ENCODE measurements at regions not wholly inside any gene's neighbourhood (a gene's known extent, or its start where the extent isn't known, plus 50 kb on each side); places are given as distances from the start of the nearest gene placed in this dataset.

DNA sequence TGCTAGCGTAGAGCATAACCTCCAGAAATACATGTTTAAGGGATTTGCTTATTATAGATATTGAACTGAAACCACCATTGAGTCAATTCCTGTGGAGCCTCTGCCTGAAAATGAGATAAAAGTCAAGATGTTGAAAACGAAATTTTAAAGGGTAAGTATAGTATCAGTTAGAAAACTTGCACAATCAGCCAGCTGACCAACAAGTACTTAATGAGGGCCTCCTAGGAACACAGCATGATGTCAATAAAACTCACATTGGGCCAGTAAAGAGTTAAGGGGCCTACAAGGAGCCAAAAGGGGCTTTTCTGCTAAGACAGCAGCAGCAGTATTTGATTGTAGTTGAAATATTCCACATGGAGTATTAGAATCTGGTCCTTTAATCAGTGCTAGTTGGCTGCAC, 314.1 kb upstream of the PPARGC1A start:
- Histone ChIP-seq H4K20me1 (replicated peaks; ENCODE audit: control insufficient read depth, extremely low read depth, insufficient read depth, low read length) (no peaks in the 10 kb centered on the region), H3K36me3 (ENCODE audit: control insufficient read depth in 2 of 2, extremely low read depth in 1 of 2, insufficient read depth in 2 of 2, low read length in 2 of 2) (no peaks in the 10 kb centered on the region), H3K27ac (ENCODE audit: insufficient read depth, low read depth, low read length) (no peak overlapping the region), H2AFZ (ENCODE audit: low read depth, low read length) (no peak overlapping the region), H3K9ac (replicated peaks; ENCODE audit: extremely low read depth, insufficient read depth, low read length) (no peak overlapping the region), H3K9me1 (replicated peaks; ENCODE audit: control insufficient read depth, extremely low read depth, insufficient read depth, low read length) (no peaks in the 10 kb centered on the region), H3K4me3 (replicated peaks in 1 of 3; ENCODE audit: insufficient read depth in 1 of 3, low read depth in 1 of 3, low read length in 3 of 3) (no peak overlapping the region), H3K9me3 (replicated peaks; ENCODE audit: control insufficient read depth, insufficient read depth, low read length) (no peaks in the 10 kb centered on the region), H3K27me3 (ENCODE audit: control insufficient read depth in 2 of 2, insufficient read depth in 2 of 2, low read length in 2 of 2) (no peaks in the 10 kb centered on the region), H3K79me2 (ENCODE audit: control insufficient read depth, insufficient read depth, low read length) (no peaks in the 10 kb centered on the region), H3K4me1 (ENCODE audit: control insufficient read depth, extremely low read depth, insufficient read depth, low read length) (no peaks in the 10 kb centered on the region), H3K4me2 (ENCODE audit: insufficient read depth, low read length) (no peak overlapping the region)
- intact Hi-C loops (cut with micrococcal nuclease), result no loop called here
- POLR2A ChIA-PET, result no interaction called here
- no TSS peak for BruUV-seq (replicated peaks)
- TF ChIP-seq MAX (IDR thresholded peaks at IDR 0.05; ENCODE audit: insufficient read depth, insufficient read length) (no peak), POLR2AphosphoS5 (IDR thresholded peaks at IDR 0.05; ENCODE audit: insufficient read depth, low read depth, low read length) (no peak), EZH2 (IDR thresholded peaks at IDR 0.05; ENCODE audit: borderline replicate concordance, low read depth, low read length, severe bottlenecking) (no peak), JUN (IDR thresholded peaks at IDR 0.05; ENCODE audit: borderline replicate concordance, insufficient read depth, insufficient read length, low read depth) (no peak), GATA2 (IDR thresholded peaks at IDR 0.05; ENCODE audit: insufficient read depth, insufficient read length, low read depth, low read length) (no peak), POLR2A (IDR thresholded peaks at IDR 0.05; ENCODE audit: low read depth, low read length) (no peak), FOS (IDR thresholded peaks at IDR 0.05; ENCODE audit: borderline replicate concordance, insufficient read depth, low read length) (no peak), MYC (IDR thresholded peaks at IDR 0.05; ENCODE audit: low read depth, low read length) (no peak)
- TF ChIP-seq, protein P1, sequence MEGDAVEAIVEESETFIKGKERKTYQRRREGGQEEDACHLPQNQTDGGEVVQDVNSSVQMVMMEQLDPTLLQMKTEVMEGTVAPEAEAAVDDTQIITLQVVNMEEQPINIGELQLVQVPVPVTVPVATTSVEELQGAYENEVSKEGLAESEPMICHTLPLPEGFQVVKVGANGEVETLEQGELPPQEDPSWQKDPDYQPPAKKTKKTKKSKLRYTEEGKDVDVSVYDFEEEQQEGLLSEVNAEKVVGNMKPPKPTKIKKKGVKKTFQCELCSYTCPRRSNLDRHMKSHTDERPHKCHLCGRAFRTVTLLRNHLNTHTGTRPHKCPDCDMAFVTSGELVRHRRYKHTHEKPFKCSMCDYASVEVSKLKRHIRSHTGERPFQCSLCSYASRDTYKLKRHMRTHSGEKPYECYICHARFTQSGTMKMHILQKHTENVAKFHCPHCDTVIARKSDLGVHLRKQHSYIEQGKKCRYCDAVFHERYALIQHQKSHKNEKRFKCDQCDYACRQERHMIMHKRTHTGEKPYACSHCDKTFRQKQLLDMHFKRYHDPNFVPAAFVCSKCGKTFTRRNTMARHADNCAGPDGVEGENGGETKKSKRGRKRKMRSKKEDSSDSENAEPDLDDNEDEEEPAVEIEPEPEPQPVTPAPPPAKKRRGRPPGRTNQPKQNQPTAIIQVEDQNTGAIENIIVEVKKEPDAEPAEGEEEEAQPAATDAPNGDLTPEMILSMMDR (IDR thresholded peaks at IDR 0.05; ENCODE audit: extremely low read depth in 1 of 2, insufficient read depth in 1 of 2, low read depth in 1 of 2, low read length in 2 of 2), result no peak
- no peak for FAIRE-seq
- DNase-seq (ENCODE audit: low read depth, low spot score), result no peak
- CTCF ChIA-PET, result no interaction called here
- dilution Hi-C loops (cut with MboI; ENCODE audit: extremely low pct_ligation_motif_present, low sequenced_read_pairs), result no loop called here

All from endothelial cell of umbilical vein (primary cell).